ENCODE measurements at regions not wholly inside any gene's neighbourhood (a gene's known extent, or its start where the extent isn't known, plus 50 kb on each side); places are given as distances from the start of the nearest gene placed in this dataset.

DNA sequence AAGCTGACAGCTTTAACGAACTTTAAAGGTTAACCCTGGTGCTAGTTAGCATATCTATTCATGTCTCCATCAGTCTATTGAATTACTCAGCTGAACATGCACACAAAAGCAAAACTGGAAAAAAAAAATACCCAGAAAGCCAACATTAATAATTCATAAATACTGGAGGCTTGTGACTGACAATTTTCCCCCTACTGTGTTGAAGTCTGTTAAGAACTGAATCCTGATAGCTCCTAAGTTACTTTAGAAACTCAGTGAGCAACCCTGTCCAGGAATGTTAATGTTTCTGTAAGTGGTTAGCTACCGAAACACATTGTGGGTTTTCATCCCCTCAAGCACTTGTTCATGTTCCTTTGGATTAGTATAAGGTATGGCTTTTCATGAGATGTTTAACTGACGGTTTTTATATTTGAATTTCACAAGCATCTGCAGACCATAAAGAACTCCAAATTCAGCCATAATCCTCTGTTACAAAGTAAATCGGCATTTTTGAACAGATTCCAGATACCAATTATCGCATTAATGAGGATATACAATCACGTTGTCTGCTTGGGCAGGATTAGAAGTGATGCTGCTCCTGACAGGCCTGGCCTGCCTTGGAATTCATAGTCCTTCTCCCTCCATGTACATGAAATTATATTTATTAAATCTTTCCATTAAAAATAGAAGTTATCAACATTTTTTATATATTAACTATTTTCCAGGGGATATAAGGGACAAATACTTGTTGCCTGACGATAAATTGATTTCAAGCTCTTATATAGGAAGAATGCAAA is 331.2 kb downstream of the TLE4 start:
- TF ChIP-seq, protein P1, sequence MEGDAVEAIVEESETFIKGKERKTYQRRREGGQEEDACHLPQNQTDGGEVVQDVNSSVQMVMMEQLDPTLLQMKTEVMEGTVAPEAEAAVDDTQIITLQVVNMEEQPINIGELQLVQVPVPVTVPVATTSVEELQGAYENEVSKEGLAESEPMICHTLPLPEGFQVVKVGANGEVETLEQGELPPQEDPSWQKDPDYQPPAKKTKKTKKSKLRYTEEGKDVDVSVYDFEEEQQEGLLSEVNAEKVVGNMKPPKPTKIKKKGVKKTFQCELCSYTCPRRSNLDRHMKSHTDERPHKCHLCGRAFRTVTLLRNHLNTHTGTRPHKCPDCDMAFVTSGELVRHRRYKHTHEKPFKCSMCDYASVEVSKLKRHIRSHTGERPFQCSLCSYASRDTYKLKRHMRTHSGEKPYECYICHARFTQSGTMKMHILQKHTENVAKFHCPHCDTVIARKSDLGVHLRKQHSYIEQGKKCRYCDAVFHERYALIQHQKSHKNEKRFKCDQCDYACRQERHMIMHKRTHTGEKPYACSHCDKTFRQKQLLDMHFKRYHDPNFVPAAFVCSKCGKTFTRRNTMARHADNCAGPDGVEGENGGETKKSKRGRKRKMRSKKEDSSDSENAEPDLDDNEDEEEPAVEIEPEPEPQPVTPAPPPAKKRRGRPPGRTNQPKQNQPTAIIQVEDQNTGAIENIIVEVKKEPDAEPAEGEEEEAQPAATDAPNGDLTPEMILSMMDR (optimal IDR thresholded peaks at IDR 0.05 in 1 of 3, IDR thresholded peaks at IDR 0.05 in 1 of 3, conservative IDR thresholded peaks at IDR 0.05 in 1 of 3; ENCODE audit: extremely low read depth in 1 of 3, insufficient read depth in 2 of 3, low read length in 3 of 3): no peak
- TF ChIP-seq EZH2 (IDR thresholded peaks at IDR 0.05; ENCODE audit: low read length): no peak
